ENCODE measurements at regions not wholly inside any gene's neighbourhood (a gene's known extent, or its start where the extent isn't known, plus 50 kb on each side); places are given as distances from the start of the nearest gene placed in this dataset.
"Not testable (repeated sequence)": the region's sequence is repeated elsewhere in the genome, so short reads cannot be mapped to it uniquely, and the experiment has no call there.

- no peak for DNase-seq (ENCODE audit: low spot score)
Measured at GRCh38 chr10:64732372-64732957, 1211.3 kb downstream of the REEP3 start.

DNA sequence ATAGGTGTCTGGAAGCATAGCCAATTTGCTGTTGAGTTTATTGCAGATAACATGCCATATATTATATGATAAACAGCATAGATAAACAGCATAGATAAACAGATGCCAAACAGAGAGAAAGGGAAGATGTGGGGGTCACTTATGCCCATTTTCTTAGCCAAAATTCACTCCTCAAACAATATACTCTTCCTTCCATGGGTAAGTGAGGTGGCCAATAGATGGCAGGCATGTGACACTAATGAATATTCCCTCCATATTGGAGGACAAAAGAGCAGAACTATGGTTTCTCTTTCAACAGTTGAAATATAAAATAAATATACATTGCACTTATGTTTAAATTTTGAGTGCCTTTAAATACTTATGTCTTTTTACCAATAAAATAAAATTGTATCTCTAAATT, 1212.8 kb downstream of the REEP3 start:
- DNase-seq (ENCODE audit: low spot score): no peak

- no peak for DNase-seq (ENCODE audit: low spot score)
Measured at GRCh38 chr10:64738462-64738861, 1217.3 kb downstream of the REEP3 start.

- no peak for DNase-seq (ENCODE audit: low spot score)
Measured at GRCh38 chr10:64745565-64745964, 1224.4 kb downstream of the REEP3 start.

GRCh38 chr10:64750672-64751071, 1229.5 kb downstream of the REEP3 start:
- DNase-seq (ENCODE audit: low spot score): no peak

- no peak for DNase-seq (ENCODE audit: low spot score)
Measured at GRCh38 chr10:64753516-64753915, 1232.3 kb downstream of the REEP3 start.

- DNase-seq (ENCODE audit: low spot score): no peak
Measured at GRCh38 chr10:64760371-64760770, 1239.2 kb downstream of the REEP3 start.

DNA sequence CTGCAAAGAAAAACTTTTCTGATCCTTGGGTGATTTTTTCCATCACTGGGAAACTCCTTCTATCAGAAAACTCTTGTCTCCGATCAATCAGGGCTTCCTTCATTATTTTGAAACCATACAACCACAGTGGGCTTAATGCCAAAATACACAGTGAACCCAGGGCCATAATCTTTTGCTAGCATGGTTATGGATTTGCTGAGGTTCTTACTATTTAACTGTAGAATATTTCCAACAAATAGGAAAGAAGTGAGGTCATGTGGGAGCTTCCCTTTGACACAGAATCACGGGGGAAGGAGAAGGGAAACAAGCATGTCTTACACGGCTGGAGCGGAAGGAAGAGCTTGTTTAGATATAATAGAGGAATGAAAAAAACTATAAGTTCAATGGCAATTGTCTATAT, 1241.7 kb downstream of the REEP3 start:
- DNase-seq (ENCODE audit: low spot score): no peak

DNA sequence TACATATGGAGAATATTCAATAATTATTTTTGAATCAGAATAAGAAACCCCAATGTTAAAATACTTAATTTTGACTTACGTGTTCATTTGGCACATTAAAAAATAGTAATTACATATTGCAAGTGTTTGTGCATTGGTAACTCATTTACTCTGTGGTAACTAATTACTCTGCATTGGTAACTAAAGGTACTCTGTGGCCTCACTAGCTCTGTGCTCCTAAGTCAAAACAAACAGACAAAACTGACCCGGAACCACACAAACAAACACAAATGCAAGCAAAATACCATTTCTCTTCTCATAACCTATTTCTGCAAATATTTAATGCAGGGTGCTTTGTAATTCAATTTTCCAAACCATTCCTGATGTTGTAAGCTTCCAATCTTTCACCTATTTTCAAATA, 1244.3 kb downstream of the REEP3 start:
- no peak for DNase-seq (ENCODE audit: low spot score)

- DNase-seq (ENCODE audit: low spot score): no peak
Measured at GRCh38 chr10:64771253-64772050, 1250.3 kb downstream of the REEP3 start.

GRCh38 chr10:64773357-64773756, 1252.2 kb downstream of the REEP3 start:
- no peak for DNase-seq (ENCODE audit: low spot score)

- not testable (repeated sequence) for DNase-seq (ENCODE audit: low spot score)
Measured at GRCh38 chr10:64784451-64784850, 1263.2 kb downstream of the REEP3 start.

DNA sequence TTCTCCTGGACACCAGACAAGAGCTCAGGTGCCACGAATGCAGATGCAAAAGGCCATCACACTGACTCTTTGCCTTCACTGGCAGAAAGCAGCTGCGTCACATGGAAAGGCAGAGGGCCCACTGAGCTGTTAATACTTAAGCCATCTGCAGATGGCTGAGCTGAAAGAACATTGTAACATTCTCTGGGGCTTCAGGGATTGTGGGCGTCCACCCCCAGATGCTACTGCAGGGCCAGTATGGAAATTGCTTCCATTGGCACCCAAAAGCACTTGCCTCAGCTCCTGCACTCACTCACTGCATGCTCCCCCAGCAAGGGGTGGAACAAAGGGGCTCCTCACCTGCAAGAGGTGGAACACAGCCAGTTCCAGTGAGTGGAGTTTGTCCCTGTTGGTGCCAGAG, 1264.6 kb downstream of the REEP3 start:
- no peak for DNase-seq (ENCODE audit: low spot score)

DNA sequence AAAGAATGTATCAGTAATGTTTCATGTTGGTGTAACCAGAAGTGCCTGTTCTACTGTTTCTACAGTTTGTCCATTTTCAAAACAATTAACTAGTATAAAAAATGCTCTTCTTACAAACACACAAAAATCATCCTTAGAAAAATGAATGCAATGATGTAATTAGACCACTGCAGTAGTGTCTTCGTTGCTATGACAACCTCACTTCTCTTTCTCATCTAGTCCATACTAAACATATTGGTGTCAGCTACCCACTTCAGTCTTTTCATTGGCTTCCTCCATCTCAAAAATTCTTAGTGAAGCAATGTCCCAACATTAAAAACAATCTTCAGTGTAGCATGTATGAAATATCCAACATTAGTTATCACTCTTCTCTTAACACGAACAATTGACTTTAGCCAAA, 1265.8 kb downstream of the REEP3 start:
- DNase-seq (ENCODE audit: low spot score): no peak

DNA sequence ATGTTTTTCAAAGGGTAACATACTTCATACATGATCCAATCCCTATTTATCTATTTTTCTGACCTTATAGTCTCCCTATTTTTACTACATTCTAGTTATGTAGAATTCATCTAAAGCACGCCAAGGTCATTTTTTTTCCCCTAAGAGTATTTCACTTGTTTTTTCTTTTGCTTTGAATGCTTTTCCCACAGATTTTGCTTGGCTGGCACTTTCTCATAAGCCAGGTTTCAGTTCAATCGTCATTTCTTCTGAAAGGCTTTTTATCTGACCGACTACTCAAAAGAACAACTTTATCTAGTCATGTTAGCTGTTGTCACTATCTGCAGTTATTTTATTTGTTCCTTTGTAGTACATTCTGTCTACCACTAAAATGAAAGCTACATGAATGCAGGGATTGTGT, 1274.6 kb downstream of the REEP3 start:
- no peak for DNase-seq (ENCODE audit: low spot score)

- DNase-seq (ENCODE audit: low spot score): no peak
Measured at GRCh38 chr10:64798297-64798696, 1277.1 kb downstream of the REEP3 start.

GRCh38 chr10:64808233-64808632, 1287.0 kb downstream of the REEP3 start:
- not testable (repeated sequence) for DNase-seq (ENCODE audit: low spot score)

- DNase-seq (ENCODE audit: low spot score): not testable (repeated sequence)
Measured at GRCh38 chr10:64810046-64810445, 1288.8 kb downstream of the REEP3 start.

DNA sequence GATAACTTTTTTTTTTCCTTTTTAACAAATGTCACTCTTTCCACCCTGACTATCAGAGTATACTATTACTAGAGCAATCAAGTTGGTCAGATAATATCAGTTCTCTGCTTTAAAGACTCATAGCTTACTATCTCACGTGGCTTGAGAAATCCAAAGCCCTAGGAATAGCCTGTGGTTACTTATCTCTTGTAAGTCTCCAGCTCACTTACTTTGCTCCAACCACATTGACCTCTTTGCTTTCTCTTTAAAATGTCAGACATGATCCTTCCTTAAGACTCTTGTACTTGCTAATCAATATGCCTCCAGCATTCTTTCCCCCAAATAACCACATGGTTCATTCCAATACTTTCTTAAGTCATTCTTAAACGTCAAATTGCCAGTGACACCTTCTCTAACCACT, 1292.2 kb downstream of the REEP3 start:
- DNase-seq (ENCODE audit: low spot score): no peak

GRCh38 chr10:64814201-64814600, 1293.0 kb downstream of the REEP3 start:
- no peak for DNase-seq (ENCODE audit: low spot score)

- no peak for DNase-seq (ENCODE audit: low spot score)
Measured at GRCh38 chr10:64829888-64830412, 1308.7 kb downstream of the REEP3 start.

- no peak for DNase-seq (ENCODE audit: low spot score)
Measured at GRCh38 chr10:64830869-64831268, 1309.7 kb downstream of the REEP3 start.

GRCh38 chr10:64840341-64840740, 1319.1 kb downstream of the REEP3 start:
- no peak for DNase-seq (ENCODE audit: low spot score)

DNA sequence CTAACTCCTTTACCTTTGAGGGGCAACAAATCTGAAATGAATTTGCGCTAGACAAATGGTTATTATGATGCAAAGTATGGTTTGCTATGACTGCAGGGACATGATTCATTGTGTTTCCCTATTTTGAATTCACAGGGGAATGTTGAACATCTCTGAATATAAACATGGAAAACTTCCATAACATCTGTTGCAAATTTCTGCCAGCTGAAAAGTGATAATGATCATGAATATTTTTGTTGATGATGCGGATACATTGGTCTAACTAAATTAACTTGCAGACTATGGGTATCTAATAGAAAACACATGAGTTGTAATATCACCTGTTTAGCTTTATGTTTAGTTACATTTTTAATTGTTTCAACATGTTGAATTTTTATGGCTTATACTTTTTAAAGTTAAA, 1325.5 kb downstream of the REEP3 start:
- DNase-seq (ENCODE audit: low spot score): no peak
